GM19351 (cell line): ENCODE measurements at regions not wholly inside any gene's neighbourhood (a gene's known extent, or its start where the extent isn't known, plus 50 kb on each side); places are given as distances from the start of the nearest gene placed in this dataset.
"Not testable (repeated sequence)": the region's sequence is repeated elsewhere in the genome, so short reads cannot be mapped to it uniquely, and the experiment has no call there.

Experiments used
- ATAC-seq: cut with Tn5 transposase; IDR thresholded peaks from one replicate; pipeline ENCODE4 v1.9.1; 2021; ENCODE audit warnings: mild to moderate bottlenecking, moderate library complexity; ENCODE audit not compliant: unreplicated experiment

DNA sequence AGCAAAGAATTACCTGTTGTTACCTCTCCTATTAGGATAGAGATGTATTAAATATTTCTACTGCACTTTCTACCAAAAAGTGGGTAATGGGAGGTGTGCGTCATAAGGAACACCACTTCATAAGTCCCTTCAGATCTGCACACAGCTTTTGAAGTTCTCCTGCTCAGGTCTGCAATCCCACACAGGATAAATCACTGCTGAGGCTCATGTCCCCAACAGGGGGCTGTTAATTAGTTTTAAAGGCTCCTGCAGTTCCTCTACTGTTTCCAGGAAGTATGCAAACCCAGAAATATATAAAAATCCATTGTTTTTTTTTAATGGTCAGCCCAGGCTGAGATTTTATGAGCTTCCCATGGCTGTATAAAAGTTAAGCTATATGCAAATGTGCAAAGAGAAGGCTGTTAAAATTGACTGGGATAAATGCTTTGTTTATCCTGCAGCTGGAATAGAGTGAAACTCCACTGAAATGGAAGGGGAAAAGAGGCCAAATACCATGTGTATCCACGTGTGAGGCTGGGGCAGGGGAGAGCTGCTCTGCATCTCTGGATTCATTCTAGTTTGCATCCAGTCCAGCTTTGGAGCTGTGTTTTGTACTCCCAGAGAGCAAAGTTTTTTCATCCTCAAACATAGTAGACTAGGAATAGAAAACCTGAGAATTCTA is 903.7 kb downstream of the TDRD15 start:
- no peak for ATAC-seq

DNA sequence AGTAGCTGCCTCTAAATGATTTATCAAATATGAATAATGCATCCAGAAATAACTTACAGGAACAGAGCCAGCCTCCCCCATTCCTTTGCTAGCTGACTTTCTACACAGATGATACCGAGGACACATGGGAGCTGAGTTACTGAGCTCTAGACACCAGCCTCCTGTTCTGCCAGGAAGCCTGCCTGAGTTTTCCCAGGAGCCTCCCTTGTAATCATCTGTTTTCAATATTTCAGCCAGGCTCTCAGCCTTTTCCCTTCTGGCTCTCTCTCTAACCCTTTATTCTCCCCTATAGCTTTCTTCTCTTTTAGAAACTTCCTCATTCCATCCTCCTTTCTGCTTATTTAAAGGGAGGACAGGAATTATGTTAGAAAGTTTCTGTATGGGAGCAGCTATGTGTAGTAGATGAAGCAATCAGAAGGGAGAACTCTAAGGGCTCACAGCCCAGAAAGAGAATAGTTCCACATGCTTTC is 911.6 kb downstream of the TDRD15 start:
- ATAC-seq, result no peak

DNA sequence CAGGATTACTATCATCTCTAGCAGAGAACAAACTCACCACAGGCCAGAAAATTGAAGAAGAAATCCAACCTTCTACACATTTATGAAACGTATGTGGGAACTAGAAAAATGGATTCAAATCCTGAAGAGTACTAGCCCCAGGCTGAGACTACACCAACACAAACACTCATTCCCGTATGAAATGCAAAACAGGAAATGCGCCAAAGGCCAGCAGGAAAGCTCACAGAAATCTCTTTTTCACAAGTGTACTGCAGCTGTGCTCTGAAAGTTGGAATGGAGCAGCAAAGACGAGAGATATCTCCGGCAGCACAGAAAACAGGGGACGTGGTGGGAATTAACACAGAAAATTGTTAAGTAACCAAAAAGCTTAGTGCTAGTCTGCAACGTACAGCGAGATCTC is 913.5 kb downstream of the TDRD15 start:
- ATAC-seq, result no peak

DNA sequence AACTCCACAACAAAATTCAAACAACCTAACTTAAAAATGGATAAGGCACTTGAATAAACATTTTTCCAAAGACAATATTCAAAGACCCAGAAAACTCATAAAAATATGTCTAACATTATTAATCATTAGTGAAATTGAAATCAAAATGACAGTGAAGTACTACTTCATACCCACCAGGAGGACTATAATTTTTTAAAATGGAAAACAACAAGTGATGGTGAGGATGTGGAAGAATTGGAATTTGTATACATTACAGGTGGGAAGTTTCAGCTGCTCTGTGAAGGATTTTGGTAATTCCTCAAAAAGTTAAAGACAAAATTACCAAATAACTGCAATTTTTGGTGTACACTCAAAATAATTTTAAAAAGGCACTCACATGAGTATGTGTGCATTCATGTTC is 920.0 kb downstream of the TDRD15 start:
- no peak for ATAC-seq

DNA sequence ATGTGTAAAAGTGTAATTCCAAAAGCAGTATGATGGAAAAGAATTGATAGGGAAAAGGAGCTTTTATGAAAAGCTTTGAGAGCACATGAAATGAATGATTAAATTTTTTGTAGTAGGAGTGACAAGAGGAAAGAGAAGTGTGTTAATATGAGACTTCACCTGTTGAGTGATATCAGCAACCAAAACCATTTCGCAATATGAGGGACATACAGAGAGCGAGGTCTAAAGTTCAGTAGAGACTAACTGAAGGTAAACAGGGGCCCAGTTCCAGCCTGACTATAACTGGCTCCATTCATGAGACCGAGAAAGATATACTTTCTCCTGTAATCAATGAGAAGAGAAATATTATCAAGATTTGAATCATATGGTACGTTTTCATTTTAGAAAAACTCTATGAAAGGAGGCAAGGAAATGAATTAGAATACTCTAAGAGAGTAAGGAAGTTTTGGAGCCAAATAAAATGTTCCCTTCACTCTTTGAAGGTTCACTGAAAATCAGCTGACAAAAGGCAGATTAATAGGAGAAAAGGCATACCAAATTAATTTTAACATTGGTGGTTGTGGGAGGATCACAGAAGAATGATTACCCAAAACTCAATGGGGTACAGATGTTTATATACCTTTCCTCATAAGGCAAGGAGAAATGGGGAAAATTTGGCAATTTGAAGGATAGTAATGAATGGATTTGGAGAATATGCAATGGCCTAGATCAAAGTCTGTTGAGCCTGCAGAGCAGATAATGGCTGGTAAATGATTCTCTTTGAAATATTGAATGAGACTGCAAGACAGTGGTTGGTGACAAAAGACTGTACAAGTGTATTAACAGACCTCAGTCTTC is 932.2 kb downstream of the TDRD15 start:
- no peak for ATAC-seq

DNA sequence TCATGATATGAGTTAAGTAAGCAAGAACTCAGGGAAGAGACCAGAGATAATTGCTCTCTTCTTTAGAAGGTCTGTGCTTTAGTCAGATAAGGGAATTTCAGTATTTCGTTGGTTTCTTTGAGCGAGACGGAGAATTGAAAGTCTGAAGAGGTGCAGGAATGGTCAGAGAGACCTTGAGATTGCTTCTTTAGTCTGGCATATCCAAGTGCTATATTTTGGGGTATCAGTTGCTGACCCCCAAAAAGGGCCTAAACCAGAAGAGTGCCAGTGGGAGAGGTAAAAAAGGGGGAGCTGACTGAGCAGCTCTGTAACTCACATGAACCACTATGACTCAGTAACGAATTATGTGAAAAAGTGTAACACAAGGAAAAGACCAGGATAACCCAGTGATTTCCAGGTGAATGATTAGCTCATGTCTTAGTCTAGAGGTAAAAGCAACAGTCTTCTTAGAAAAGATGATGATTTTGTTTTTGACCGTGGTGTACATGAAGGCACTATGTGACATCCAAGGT is 932.9 kb downstream of the TDRD15 start:
- no peak for ATAC-seq

DNA sequence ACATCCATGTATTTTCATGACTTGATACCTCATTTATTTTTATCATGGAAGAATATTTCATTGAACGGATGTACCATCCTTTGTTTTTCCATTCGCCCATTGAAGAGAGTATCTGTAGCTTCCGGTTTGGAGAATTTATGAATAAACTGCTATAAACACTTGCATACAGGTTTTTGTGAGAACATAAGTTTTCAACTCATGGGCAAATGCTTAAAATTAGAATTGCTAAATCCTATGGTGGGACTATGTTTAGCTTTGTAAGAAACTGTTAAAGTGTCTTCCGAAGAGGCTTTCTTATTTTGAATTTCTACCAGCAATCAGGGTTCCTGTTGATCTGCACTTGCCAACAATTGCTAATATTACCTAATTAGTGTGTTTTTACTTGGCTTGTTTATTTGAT is 938.9 kb downstream of the TDRD15 start:
- no peak for ATAC-seq

DNA sequence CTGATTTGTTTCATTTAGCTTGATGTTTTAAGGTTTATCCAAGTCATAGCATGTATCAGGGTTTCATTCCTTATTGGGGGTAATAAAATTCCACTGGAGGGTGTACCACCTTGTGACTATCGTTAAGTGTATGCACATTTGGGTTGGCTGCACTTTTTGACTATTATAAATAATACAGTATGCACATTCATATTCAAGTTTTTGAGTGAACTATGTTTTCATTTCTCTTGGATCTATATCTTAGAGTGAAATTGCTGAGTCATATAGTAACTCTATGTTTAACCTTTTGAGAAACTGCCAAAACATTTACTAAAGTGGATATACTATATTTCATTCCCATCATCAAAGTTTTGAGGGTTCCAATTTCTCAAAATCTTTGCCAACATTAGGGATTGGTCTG is 952.7 kb downstream of the TDRD15 start:
- no peak for ATAC-seq

DNA sequence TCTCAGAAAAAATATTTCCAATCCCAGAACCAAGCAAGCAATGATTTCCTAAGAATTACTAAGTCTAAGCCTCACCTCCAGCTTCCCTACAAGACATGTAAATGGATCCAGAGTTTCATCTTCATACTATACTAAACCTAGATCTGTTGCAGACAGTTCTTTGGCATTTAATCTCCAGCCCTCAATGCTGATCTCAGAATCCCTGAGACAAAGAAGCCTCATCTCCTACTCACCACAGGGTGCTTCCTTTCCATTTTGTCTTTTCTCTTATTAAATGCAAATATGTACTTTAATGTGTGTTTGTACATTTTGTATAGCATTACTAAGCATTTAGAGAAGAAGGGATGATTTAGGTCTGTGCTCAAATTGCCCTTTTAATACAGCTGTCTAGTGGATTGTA is 954.9 kb downstream of the TDRD15 start:
- ATAC-seq, result no peak

DNA sequence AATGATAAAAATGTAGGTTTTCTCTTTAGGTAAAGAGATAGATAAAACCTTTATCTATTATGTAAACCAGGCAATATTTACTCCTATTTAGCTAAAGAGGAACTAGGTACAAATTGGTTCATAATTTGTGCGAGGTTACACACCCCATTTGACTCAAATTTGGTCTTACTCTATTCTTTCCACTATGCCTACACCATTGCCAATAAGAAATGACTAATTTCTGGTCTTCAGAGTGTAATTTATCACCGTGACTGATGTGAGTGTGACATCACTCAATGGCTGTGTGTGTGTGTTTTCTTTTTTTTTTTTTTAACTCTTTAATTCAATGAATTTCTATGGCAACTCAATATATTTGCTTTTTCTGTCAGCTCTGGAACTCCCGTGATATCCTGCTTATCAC is 955.8 kb downstream of the TDRD15 start:
- ATAC-seq, result no peak

DNA sequence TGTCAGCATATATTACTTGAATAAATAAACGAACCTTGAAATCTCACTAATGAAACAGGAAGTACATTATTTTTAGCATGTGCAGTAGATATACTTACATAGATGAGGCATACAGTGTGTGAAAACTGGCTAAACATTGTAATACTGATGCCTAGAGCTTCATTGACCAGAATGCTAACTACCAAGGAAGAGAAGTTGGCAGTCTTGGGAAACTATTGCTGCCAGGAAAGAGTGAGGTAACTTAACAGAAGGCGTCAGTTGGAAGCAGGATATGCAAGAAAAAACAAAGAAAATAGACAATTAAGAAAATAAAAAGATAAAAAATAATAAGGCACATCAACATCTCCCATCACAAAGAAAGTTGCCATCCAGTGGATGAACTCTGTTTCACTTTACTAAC is 963.0 kb downstream of the TDRD15 start:
- ATAC-seq, result no peak

DNA sequence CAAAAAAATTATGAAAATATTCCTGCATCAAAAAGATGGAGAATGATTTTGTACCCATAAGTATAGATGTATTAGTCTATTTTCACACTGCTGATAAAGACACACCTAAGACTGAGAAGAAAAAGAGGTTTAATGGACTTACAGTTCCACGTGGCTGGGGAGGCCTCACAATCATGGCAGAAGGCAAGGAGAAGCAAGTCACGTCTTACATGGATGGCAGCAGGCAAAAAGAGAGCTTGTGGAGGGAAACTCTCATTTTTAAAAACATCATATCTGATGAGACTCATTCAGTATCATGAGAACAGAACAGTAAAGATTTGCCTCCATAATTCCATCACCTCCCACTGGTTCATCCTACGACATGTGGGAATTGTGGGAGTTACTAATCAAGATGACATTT is 979.8 kb downstream of the TDRD15 start:
- ATAC-seq, result not testable (repeated sequence)

DNA sequence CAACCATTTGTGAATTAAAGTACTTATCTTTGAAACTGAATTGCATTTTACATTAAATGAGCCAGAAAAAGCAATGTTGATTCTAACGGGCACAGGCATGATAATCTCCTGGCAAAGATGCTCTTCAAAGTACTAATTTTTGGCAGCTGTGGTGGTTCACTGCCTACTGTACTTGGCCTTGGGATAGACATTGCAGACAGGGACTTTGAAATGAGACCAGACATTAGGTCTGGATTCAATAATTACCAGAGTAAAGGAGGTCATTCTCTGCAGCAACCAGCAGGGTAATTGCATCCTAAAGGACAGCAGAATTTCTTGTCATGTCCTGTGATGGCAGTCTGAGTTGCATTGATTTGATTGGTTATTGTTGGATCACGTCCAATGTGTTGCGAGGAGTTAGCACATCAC is 986.5 kb downstream of the TDRD15 start:
- no peak for ATAC-seq

DNA sequence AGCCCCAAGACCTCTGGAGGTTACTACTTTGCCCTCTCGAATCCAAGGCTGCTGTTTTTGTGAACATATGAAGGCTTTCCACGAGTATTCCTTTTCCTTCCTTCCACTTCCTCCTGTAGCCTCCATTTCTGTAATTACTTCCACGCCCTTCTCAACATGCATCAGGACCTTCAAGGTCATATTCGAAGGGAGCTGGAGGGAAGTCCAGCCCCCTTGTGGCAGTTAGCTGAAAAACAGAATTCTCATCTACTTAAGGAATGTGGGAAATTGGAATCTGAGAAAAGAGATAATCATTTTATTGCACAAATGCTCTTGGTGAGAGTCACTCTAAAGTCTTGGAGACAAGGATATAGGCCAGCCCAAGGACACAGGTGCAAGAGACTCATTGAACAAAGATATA is 1000.2 kb downstream of the TDRD15 start:
- ATAC-seq, result no peak

DNA sequence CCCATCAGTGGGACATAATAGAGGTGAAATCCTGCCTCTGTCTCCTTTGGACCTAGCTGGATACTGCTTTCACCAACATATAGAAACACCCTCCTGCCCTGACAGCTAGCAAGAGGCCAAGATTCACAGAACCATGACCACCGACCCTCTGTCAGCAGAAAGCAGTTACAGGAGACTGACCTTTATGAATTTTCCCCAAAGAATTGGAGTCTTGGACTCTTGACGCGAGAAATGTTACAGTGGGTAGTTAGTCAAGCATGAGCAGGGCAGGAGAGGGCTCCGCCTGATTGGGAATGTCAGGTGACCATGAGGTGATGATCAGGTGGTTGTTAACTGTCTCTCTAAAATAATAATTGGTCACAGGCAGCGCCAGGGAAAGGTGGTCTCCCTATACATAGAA is 1002.3 kb downstream of the TDRD15 start:
- ATAC-seq, result no peak

DNA sequence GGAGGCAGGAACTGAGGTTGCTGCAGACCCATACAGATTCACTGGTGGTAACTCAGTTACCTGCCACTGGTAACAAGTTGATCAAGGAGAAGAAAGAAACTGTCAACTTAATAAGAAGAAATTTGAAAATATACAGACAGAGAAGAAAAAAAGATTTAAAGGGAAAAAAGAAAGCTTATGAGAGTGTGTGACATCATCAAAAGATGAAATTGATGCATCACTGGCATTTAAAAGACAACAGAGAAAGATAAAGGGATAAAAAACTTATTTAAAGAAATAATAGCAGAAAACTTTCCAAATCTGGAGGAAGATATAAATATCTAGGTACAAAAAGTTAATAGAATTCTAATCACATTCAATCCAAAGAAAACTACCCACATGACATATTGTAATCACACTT is 1003.2 kb downstream of the TDRD15 start:
- ATAC-seq, result no peak

DNA sequence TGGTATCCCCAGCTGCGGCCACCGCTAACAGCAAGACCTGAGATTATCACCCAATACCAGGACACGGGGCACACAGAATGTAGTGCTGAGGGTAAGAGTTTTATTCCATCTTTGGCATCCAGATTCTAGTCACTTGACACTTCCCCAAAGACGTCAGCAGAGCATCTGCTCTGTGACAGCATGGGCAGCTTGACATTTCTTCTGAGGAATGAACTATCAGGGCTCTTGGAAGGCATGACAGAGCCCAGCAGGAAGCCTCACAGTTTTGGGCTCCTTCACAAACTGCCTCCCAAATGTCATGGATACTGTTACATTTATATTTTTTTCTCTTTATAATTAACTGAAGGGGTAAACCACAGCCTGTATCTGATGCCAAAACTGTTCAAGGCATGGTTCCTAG is 1010.7 kb downstream of the TDRD15 start:
- no peak for ATAC-seq

DNA sequence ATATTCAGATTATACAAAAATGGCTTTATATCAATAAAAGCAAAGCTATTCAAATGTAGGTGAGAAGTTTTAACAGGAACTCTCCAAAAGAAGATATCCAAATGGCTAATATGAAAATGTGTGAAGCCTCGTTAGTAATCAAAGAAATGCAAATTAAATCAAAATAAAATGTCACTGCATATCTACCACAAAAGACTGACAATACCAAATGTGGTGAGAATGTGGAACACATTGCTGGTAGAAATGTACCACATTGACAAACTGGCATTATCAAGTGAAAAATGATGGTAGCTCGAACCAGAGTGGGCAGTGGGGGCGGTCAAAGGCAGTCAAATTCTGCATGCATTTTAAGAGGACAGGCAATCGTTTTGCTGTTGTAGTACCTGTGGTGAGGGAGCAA is 1012.7 kb downstream of the TDRD15 start:
- no peak for ATAC-seq

DNA sequence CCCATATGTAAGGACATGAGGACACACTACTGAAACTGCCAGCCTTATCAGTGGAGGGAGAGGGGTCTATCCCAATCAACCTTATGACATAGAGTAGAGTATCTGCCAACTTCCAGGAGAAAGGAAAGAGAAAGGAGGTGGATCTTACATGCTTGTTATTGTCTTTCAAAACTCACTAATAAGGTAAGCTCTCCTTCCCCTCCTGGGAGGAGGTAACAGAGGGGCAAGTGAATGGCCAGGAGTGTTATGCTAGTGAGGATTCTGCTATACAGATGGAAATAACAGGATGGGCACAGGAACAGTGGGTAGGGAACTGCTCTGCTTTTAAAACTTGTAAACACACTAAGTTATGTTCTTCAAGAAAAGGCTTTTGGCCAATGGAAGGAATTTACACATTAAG is 1020.1 kb downstream of the TDRD15 start:
- ATAC-seq, result no peak

DNA sequence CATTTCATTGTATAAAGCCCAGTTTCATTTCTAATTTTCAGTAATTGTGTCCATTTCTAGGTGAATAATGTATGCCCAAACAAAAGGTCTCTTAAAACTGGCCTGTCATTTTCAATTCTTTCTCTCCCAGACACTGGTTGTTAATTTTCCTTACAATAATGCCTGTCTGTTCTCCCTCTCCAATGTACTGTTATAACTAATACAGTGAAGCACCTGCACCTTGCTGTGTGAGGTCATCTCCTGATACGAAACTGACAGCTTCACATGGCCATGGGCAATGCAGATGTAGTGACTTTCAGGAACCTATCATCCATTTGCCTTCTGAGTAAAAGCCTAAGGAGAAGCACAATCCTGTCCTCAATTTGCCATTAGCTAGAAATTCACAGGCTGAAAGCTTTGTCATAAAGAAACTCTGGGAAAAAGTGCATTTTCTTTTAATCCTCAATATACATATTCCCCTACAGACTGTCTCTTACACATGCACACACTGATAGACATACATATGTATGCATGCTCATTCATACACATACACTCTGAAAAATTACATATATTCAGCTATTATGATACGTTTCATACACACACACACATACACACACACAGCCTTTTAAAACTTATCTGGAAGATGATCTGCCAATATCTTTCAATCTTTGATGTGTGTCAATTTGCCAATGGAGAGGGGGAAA is 1030.3 kb downstream of the TDRD15 start:
- ATAC-seq, result no peak

DNA sequence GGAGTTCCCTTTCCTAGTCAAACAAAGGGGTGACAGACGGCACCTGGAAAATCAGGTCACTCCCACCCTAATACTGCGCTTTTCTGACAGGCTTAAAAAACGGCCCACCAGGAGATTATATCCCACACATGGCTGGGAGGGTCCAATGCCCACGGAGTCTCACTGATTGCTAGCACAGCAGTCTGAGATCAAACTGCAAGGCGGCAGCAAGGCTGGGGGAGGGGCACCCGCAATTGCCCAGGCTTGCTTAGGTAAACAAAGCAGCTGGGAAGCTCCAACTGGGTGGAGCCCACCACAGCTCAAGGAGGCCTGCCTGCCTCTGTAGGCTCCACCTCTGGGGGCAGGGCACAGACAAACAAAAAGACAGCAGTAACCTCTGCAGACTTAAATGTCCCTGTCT is 1032.9 kb downstream of the TDRD15 start:
- ATAC-seq, result not testable (repeated sequence)

DNA sequence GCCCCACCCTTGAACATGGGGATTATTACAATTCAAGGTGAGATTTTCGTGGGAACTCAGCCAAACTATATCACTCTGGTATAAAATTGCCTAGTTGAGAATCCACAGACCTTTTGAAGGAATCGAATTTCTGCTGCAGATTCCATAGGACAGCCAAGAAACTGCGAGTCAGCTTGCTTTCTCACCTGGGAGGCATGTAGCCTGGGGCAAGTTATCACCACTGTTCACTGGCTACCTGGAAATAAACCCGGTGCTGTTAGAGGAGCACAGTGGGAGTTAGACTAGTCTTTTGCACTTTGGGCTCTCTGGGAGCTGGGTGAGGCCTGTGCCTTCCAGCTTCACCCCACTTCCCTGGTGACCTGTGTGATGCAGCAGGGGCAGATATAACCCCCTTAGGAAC is 1043.5 kb downstream of the TDRD15 start:
- no peak for ATAC-seq
